ENCODE measurements at regions not wholly inside any gene's neighbourhood (a gene's known extent, or its start where the extent isn't known, plus 50 kb on each side); places are given as distances from the start of the nearest gene placed in this dataset.
A peak's percentile ranks its signal among the peaks of the same experiment; 100 is the strongest.

- Histone ChIP-seq H3K9me1 (ENCODE audit: insufficient read depth, low read length) (no peaks in the 10 kb centered on the region), H3K9me3 (ENCODE audit: control insufficient read depth, insufficient read depth, low read length) (no peaks in the 10 kb centered on the region), H3K4ac (ENCODE audit: low read depth, low read length) (no peak overlapping the region), H2AK5ac (ENCODE audit: low read depth, low read length) (no peak overlapping the region), H3K23ac (ENCODE audit: low read depth, low read length) (no peak overlapping the region), H2BK20ac (ENCODE audit: low read depth, low read length) (no peak overlapping the region), H3K27ac (ENCODE audit: insufficient read depth, low read length) (no peak overlapping the region), H3K79me1 (ENCODE audit: low read depth in 1 of 2, low read length in 2 of 2) (no peaks in the 10 kb centered on the region), H4K8ac (ENCODE audit: low read depth in 2 of 2, low read length in 2 of 2) (no peak overlapping the region), H4K5ac (ENCODE audit: low read depth, low read length) (no peak overlapping the region), H3K9ac (ENCODE audit: low read depth, low read length) (no peak overlapping the region), H3K27me3 (ENCODE audit: control insufficient read depth, insufficient read depth, low read length) (peaks cover 41% of the 10 kb centered on the region), H2AFZ (replicated peaks; ENCODE audit: low read length, poor library complexity) (no peak overlapping the region), H3K18ac (ENCODE audit: low read depth, low read length) (no peak overlapping the region), H3K14ac (replicated peaks; ENCODE audit: low read depth, low read length) (no peak overlapping the region), H2BK5ac (ENCODE audit: low read depth, low read length, poor library complexity, severe bottlenecking) (no peak overlapping the region), H2AK9ac (replicated peaks; ENCODE audit: low read depth, low read length, poor library complexity) (peak overlapping the region; percentile 39), H3K4me3 (ENCODE audit: insufficient read depth, low read depth, low read length) (no peak overlapping the region), H3K4me2 (ENCODE audit: low read depth, low read length) (no peak overlapping the region), H3K56ac (ENCODE audit: extremely low read depth, insufficient read depth, low read length) (no peak overlapping the region), H2BK120ac (ENCODE audit: low read depth, low read length) (no peak overlapping the region), H3K36me3 (ENCODE audit: control insufficient read depth, insufficient read depth, low read length) (no peaks in the 10 kb centered on the region), H2BK15ac (ENCODE audit: low read depth, low read length) (no peak overlapping the region), H3K4me1 (ENCODE audit: control insufficient read depth, insufficient read depth, low read length) (no peaks in the 10 kb centered on the region), H4K91ac (ENCODE audit: insufficient read depth, low read depth, low read length) (no peak overlapping the region), H4K20me1 (ENCODE audit: insufficient read depth, low read length) (no peaks in the 10 kb centered on the region)
- POLR2A ChIA-PET (ENCODE audit: unreplicated experiment) = no interaction called here
- dilution Hi-C loops (cut with HindIII; ENCODE audit: low sequenced_read_pairs, unreplicated experiment) (no loop called here), intact Hi-C loops (cut with micrococcal nuclease) (no loop called here), in situ Hi-C loops (cut with MboI; ENCODE audit: low sequenced_read_pairs) (no loop called here)
- DNase-seq (no peak), ATAC-seq (ENCODE audit: low read depth) (no peak)
- no TSS peak for BruUV-seq (replicated peaks)
- CTCF ChIA-PET = no interaction called here
- TF ChIP-seq SMC3 (IDR thresholded peaks at IDR 0.05; ENCODE audit: low read depth, low read length) (no peak), MAFK (IDR thresholded peaks at IDR 0.05; ENCODE audit: low read depth, low read length) (no peak), RAD21 (IDR thresholded peaks at IDR 0.05; ENCODE audit: low read length) (no peak)
- 73% methylated on average over 3 of the region's 14 CpGs; no CpG with 5 or more reads in 1 of the 2 experiments for WGBS, 2 experiments (ENCODE audit: extremely low coverage in 2 of 2, insufficient read length in 1 of 2)
These were observed 274.9 kb downstream of the FAM43A start for GRCh38 chr3:194960446-194961032.

Data from IMR-90 (cell line).